HEK293 (cell line): ENCODE measurements at regions not wholly inside any gene's neighbourhood (a gene's known extent, or its start where the extent isn't known, plus 50 kb on each side); places are given as distances from the start of the nearest gene placed in this dataset.

Experiments
- CTCF ChIA-PET: fragments of 350-600 bp; formaldehyde crosslinking; extraction: SDS; loops from one replicate; lab custom pipeline; 2021; ENCODE audit warnings: antibody characterized with exemption; lab: Yijun Ruan, JAX
- POLR2A ChIA-PET: fragments of 300-600 bp; formaldehyde crosslinking; extraction: SDS; loops from one replicate; lab custom pipeline; 2020; ENCODE audit warnings: antibody characterized with exemption, inconsistent platforms; lab: Yijun Ruan, JAX
- H3K27ac ChIP-seq: fragments of 200-500 bp; sonication (Bioruptor generic); 2 replicates; pipeline ENCODE4 v1.5.1; 2014; ENCODE audit warnings: low read depth, low read length, control low read depth, inconsistent platforms; ENCODE audit errors: extremely low read depth
- H3K36me3 ChIP-seq, 2 experiments: fragments of 200-500 bp in 1 of 2; sonication (Bioruptor generic) in 1 of 2; 1 replicate in 1 of 2; 2 replicates in 1 of 2; pipeline ENCODE4 v1.5.1; 2014 to 2017; ENCODE audit warnings: inconsistent platforms in 2 of 2, low read length in 2 of 2; ENCODE audit not compliant: control insufficient read depth in 2 of 2, insufficient read depth in 1 of 2
- H3K4me1 ChIP-seq: fragments of 200-500 bp; sonication (Bioruptor generic); 2 replicates; pipeline ENCODE4 v1.5.1; 2014; ENCODE audit warnings: mild to moderate bottlenecking, low read length, inconsistent platforms; ENCODE audit not compliant: control insufficient read depth, insufficient read depth
- H3K4me3 ChIP-seq: 2 replicates; pipeline ENCODE4 v1.5.1; 2011; ENCODE audit warnings: low read depth, mild to moderate bottlenecking, control low read depth, low read length, moderate library complexity
- H3K9me3 ChIP-seq: fragments of 200-500 bp; sonication (Bioruptor generic); 2 replicates; pipeline ENCODE4 v1.5.1; 2014; ENCODE audit warnings: low read depth, low read length, inconsistent platforms; ENCODE audit not compliant: control insufficient read depth, insufficient read depth
- BCL11A ChIP-seq: fragments of 450-650 bp; formaldehyde crosslinking; IDR thresholded peaks from 2 replicates; pipeline ENCODE4 v1.5.1; 2016; ENCODE audit warnings: low read depth, missing biosample characterization, missing genetic modification characterization
- HOXA7 ChIP-seq: sonication (generic); formaldehyde crosslinking; IDR thresholded peaks from 2 replicates; pipeline ENCODE4 v1.8.1; 2022; ENCODE audit warnings: missing genetic modification reagents, borderline replicate concordance
- HOXC10 ChIP-seq: sonication (generic); formaldehyde crosslinking; IDR thresholded peaks from 2 replicates; pipeline ENCODE4 v1.8.1; 2023; ENCODE audit warnings: mild to moderate bottlenecking, missing genetic modification reagents
- IKZF3 ChIP-seq: fragments of 450-650 bp; IDR thresholded peaks from 2 replicates; pipeline ENCODE4 v1.5.0; 2018; ENCODE audit warnings: missing biosample characterization, mild to moderate bottlenecking, missing genetic modification characterization, moderate library complexity
- KLF1 ChIP-seq: fragments of 450-650 bp; formaldehyde crosslinking; IDR thresholded peaks from 2 replicates; pipeline ENCODE4 v1.5.1; 2016; ENCODE audit warnings: missing biosample characterization, missing genetic modification characterization
- MYNN ChIP-seq: fragments of 450-650 bp; formaldehyde crosslinking; IDR thresholded peaks from 2 replicates; pipeline ENCODE4 v1.5.1; 2016; ENCODE audit warnings: missing biosample characterization, missing genetic modification characterization, borderline replicate concordance
- RBAK ChIP-seq: fragments of 450-650 bp; formaldehyde crosslinking; IDR thresholded peaks from 2 replicates; pipeline ENCODE4 v1.5.1; 2016; ENCODE audit warnings: missing biosample characterization, missing genetic modification characterization
- YY1 ChIP-seq: fragments of 450-650 bp; formaldehyde crosslinking; IDR thresholded peaks from 2 replicates; pipeline ENCODE4 v1.5.1; 2018; ENCODE audit warnings: missing biosample characterization, missing genetic modification characterization
- ZBTB26 ChIP-seq: fragments of 450-650 bp; formaldehyde crosslinking; optimal IDR thresholded peaks from 2 replicates; pipeline ENCODE3; 2016; ENCODE audit warnings: missing biosample characterization, mild to moderate bottlenecking, missing genetic modification characterization
- ZFP69B ChIP-seq: fragments of 450-650 bp; formaldehyde crosslinking; IDR thresholded peaks from 2 replicates; pipeline ENCODE4 v1.5.1; 2016; ENCODE audit warnings: missing biosample characterization, missing genetic modification characterization
- ZNF10 ChIP-seq: fragments of 450-650 bp; formaldehyde crosslinking; IDR thresholded peaks from 2 replicates; pipeline ENCODE4 v1.5.1; 2017; ENCODE audit warnings: missing biosample characterization, missing genetic modification characterization
- ZNF133 ChIP-seq: fragments of 450-650 bp; formaldehyde crosslinking; IDR thresholded peaks from 2 replicates; pipeline ENCODE4 v1.5.1; 2016; ENCODE audit warnings: missing biosample characterization, missing genetic modification characterization
- ZNF214 ChIP-seq: fragments of 450-650 bp; formaldehyde crosslinking; IDR thresholded peaks from 2 replicates; pipeline ENCODE4 v1.5.1; 2017; ENCODE audit warnings: missing biosample characterization, mild to moderate bottlenecking, missing genetic modification characterization, borderline replicate concordance
- ZNF221 ChIP-seq: fragments of 450-650 bp; formaldehyde crosslinking; IDR thresholded peaks from 2 replicates; pipeline ENCODE4 v1.5.1; 2017; ENCODE audit warnings: missing biosample characterization, missing genetic modification characterization, borderline replicate concordance
- ZNF23 ChIP-seq: fragments of 450-650 bp; formaldehyde crosslinking; IDR thresholded peaks from 2 replicates; pipeline ENCODE4 v1.5.1; 2016; ENCODE audit warnings: missing biosample characterization, missing genetic modification characterization, borderline replicate concordance
- ZNF266 ChIP-seq: fragments of 450-650 bp; formaldehyde crosslinking; IDR thresholded peaks from 2 replicates; pipeline ENCODE4 v1.5.1; 2016; ENCODE audit warnings: missing biosample characterization, missing genetic modification characterization, low read depth
- ZNF341 ChIP-seq: fragments of 450-650 bp; formaldehyde crosslinking; IDR thresholded peaks from 2 replicates; pipeline ENCODE4; 2016; ENCODE audit warnings: low read depth, missing biosample characterization, missing genetic modification characterization
- ZNF362 ChIP-seq: fragments of 450-650 bp; formaldehyde crosslinking; IDR thresholded peaks from 2 replicates; pipeline ENCODE4 v1.5.1; 2016; ENCODE audit warnings: missing biosample characterization, missing genetic modification characterization
- ZNF37A ChIP-seq: fragments of 450-650 bp; IDR thresholded peaks from 2 replicates; pipeline ENCODE4 v1.5.1; 2018; ENCODE audit warnings: missing biosample characterization, missing genetic modification characterization
- ZNF48 ChIP-seq: fragments of 450-650 bp; formaldehyde crosslinking; IDR thresholded peaks from 2 replicates; pipeline ENCODE4 v1.5.1; 2016; ENCODE audit warnings: missing biosample characterization, missing genetic modification characterization
- ZNF501 ChIP-seq: fragments of 450-650 bp; formaldehyde crosslinking; IDR thresholded peaks from 2 replicates; pipeline ENCODE4 v1.5.1; 2016; ENCODE audit warnings: missing biosample characterization, missing genetic modification characterization
- ZNF785 ChIP-seq: fragments of 450-650 bp; formaldehyde crosslinking; IDR thresholded peaks from 2 replicates; pipeline ENCODE4 v1.5.1; 2016; ENCODE audit warnings: missing biosample characterization, missing genetic modification characterization
- TF ChIP-seq, protein P1 (sequence below): fragments of 450-650 bp; formaldehyde crosslinking; IDR thresholded peaks from 2 replicates; pipeline ENCODE4 v1.5.1; 2016; ENCODE audit warnings: missing biosample characterization, missing genetic modification characterization, borderline replicate concordance
- TF ChIP-seq, protein P2 (sequence below): fragments of 450-650 bp; formaldehyde crosslinking; IDR thresholded peaks from 2 replicates; pipeline ENCODE4 v1.5.1; 2016; ENCODE audit warnings: missing biosample characterization, missing genetic modification characterization
- TF ChIP-seq, protein P3 (sequence below): fragments of 450-650 bp; formaldehyde crosslinking; IDR thresholded peaks from 2 replicates; pipeline ENCODE4 v1.5.1; 2016; ENCODE audit warnings: missing biosample characterization, missing genetic modification characterization
- TF ChIP-seq, protein P4 (sequence below): fragments of 450-650 bp; formaldehyde crosslinking; IDR thresholded peaks from 2 replicates; pipeline ENCODE4 v1.5.1; 2016; ENCODE audit warnings: missing biosample characterization, missing genetic modification characterization, borderline replicate concordance

- POLR2A ChIA-PET: no interaction called here
- H3K4me3 ChIP-seq: no peak overlapping the region
- H3K4me1 ChIP-seq: no peaks in the 10 kb centered on the region
- no peaks in the 10 kb centered on the region for H3K36me3 ChIP-seq
- TF ChIP-seq, protein P1, sequence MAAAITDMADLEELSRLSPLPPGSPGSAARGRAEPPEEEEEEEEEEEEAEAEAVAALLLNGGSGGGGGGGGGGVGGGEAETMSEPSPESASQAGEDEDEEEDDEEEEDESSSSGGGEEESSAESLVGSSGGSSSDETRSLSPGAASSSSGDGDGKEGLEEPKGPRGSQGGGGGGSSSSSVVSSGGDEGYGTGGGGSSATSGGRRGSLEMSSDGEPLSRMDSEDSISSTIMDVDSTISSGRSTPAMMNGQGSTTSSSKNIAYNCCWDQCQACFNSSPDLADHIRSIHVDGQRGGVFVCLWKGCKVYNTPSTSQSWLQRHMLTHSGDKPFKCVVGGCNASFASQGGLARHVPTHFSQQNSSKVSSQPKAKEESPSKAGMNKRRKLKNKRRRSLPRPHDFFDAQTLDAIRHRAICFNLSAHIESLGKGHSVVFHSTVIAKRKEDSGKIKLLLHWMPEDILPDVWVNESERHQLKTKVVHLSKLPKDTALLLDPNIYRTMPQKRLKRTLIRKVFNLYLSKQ: no peak
- TF ChIP-seq ZBTB26 (tag by site-specific recombination) (no peak), MYNN (tag by site-specific recombination) (no peak), ZNF362 (no peak), HOXA7 (CRISPR knock-in tag) (no peak), ZNF221 (tag by site-specific recombination) (no peak), IKZF3 (no peak), ZFP69B (tag by site-specific recombination) (no peak), ZNF266 (tag by site-specific recombination) (no peak), ZNF785 (tag by site-specific recombination) (no peak), ZNF10 (no peak), BCL11A (tag by site-specific recombination) (no peak), ZNF37A (no peak), ZNF48 (tag by site-specific recombination) (no peak), HOXC10 (CRISPR knock-in tag) (no peak), ZNF214 (no peak), ZNF341 (tag by site-specific recombination) (no peak), ZNF133 (tag by site-specific recombination) (no peak)
- TF ChIP-seq, protein P2, sequence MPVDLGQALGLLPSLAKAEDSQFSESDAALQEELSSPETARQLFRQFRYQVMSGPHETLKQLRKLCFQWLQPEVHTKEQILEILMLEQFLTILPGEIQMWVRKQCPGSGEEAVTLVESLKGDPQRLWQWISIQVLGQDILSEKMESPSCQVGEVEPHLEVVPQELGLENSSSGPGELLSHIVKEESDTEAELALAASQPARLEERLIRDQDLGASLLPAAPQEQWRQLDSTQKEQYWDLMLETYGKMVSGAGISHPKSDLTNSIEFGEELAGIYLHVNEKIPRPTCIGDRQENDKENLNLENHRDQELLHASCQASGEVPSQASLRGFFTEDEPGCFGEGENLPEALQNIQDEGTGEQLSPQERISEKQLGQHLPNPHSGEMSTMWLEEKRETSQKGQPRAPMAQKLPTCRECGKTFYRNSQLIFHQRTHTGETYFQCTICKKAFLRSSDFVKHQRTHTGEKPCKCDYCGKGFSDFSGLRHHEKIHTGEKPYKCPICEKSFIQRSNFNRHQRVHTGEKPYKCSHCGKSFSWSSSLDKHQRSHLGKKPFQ (tag by site-specific recombination): no peak
- TF ChIP-seq, protein P3, sequence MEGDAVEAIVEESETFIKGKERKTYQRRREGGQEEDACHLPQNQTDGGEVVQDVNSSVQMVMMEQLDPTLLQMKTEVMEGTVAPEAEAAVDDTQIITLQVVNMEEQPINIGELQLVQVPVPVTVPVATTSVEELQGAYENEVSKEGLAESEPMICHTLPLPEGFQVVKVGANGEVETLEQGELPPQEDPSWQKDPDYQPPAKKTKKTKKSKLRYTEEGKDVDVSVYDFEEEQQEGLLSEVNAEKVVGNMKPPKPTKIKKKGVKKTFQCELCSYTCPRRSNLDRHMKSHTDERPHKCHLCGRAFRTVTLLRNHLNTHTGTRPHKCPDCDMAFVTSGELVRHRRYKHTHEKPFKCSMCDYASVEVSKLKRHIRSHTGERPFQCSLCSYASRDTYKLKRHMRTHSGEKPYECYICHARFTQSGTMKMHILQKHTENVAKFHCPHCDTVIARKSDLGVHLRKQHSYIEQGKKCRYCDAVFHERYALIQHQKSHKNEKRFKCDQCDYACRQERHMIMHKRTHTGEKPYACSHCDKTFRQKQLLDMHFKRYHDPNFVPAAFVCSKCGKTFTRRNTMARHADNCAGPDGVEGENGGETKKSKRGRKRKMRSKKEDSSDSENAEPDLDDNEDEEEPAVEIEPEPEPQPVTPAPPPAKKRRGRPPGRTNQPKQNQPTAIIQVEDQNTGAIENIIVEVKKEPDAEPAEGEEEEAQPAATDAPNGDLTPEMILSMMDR (tag by site-specific recombination): no peak
- CTCF ChIA-PET: interaction anchor here (0.6 to 1.0 kb wide), 3 partner anchors 15 to 347 kb away, joined by 3 to 6 read pairs (median 4); no protein-coding TSS in a partner anchor
- no peak overlapping the region for H3K27ac ChIP-seq
- H3K9me3 ChIP-seq: no peaks in the 10 kb centered on the region
Measured at GRCh38 chr5:83414601-83415000, 56.9 kb upstream of the VCAN start.

DNA sequence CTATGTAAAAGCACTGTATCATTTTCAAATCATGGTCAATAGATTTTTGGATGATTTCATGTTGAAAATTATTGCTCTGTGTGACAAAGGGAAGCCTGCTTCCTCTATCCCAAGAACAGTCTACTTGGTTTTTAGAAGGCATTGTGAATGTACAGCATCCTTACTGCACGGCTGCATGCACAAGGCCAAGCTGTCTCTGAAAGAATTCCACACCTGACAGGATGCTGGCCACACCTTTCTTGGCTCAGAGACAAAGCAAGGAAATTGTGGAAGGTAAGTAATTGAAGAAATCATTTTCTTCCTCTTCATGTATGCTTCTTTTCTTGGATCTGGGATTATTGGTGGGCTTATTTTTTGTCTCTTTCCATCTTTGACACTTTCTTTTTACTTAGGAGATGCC lies 53.7 kb upstream of the VCAN start:
- no peaks in the 10 kb centered on the region for H3K4me1 ChIP-seq
- H3K36me3 ChIP-seq: no peaks in the 10 kb centered on the region
- H3K4me3 ChIP-seq: no peak overlapping the region
- CTCF ChIA-PET: interaction anchor here (2.4 kb wide), 1 partner anchor 12 kb away, joined by 9 read pairs; no protein-coding TSS in a partner anchor
- no peak overlapping the region for H3K27ac ChIP-seq
- no peak for TF ChIP-seq KLF1 (tag by site-specific recombination)
- no peak for TF ChIP-seq ZNF501 (tag by site-specific recombination)
- no peak for TF ChIP-seq YY1 (tag by site-specific recombination)
- TF ChIP-seq RBAK (tag by site-specific recombination): no peak
- TF ChIP-seq, protein P4, sequence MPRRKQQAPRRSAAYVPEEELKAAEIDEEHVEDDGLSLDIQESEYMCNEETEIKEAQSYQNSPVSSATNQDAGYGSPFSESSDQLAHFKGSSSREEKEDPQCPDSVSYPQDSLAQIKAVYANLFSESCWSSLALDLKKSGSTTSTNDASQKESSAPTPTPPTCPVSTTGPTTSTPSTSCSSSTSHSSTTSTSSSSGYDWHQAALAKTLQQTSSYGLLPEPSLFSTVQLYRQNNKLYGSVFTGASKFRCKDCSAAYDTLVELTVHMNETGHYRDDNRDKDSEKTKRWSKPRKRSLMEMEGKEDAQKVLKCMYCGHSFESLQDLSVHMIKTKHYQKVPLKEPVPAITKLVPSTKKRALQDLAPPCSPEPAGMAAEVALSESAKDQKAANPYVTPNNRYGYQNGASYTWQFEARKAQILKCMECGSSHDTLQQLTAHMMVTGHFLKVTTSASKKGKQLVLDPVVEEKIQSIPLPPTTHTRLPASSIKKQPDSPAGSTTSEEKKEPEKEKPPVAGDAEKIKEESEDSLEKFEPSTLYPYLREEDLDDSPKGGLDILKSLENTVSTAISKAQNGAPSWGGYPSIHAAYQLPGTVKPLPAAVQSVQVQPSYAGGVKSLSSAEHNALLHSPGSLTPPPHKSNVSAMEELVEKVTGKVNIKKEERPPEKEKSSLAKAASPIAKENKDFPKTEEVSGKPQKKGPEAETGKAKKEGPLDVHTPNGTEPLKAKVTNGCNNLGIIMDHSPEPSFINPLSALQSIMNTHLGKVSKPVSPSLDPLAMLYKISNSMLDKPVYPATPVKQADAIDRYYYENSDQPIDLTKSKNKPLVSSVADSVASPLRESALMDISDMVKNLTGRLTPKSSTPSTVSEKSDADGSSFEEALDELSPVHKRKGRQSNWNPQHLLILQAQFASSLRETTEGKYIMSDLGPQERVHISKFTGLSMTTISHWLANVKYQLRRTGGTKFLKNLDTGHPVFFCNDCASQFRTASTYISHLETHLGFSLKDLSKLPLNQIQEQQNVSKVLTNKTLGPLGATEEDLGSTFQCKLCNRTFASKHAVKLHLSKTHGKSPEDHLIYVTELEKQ: no peak
- no peak for TF ChIP-seq ZNF23 (tag by site-specific recombination)
- TF ChIP-seq HOXC10 (CRISPR knock-in tag): no peak
- no peaks in the 10 kb centered on the region for H3K9me3 ChIP-seq
- POLR2A ChIA-PET: no interaction called here
